ENCODE measurements at regions not wholly inside any gene's neighbourhood (a gene's known extent, or its start where the extent isn't known, plus 50 kb on each side); places are given as distances from the start of the nearest gene placed in this dataset.

DNA sequence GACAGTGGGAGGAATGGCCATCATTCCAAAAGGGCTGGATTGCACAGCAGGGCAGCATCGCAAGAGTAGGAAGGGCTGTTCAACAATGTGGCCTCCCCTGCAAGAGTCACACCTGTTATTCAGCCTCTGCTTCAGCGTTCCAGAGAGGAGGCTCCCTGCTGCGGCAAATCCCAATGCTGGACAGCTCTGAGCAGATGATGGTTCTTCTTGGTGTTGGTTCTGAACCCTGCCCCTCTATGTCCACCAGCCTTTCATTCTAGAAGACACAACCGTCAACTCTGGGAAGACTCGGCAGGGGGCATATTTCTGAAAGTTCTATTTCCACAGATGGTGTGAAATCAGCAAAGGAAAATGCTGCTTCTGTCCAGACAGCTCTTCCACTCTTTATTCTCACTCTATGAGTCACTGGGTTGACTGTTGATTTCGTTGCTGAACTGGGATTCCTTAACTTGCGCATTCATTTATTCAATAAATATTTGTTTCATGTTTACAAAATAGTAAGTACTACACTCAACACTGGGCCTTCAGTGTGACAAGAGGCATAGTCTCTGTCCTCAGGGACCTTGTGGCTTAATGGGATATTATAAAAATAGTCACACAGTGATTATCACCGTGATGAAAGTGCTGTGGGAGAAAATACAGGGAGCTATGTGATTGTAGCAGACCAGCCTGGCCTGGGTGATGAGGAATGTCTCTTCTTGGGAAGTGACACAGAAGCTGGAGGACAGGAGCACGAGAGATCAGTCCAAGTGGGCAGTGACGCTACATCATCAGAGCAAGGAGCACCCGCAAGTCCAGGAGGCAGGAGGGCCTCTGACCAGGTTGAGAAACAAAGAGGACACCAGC is 260.3 kb downstream of the SIPA1L2 start:
- CTCF ChIA-PET: no interaction called here
- DNase-seq (no peak), ATAC-seq (ENCODE audit: poor library complexity) (no peak)
- Histone ChIP-seq H3K27ac (ENCODE audit: low read depth in 1 of 2, low read length in 2 of 2) (no peak overlapping the region), H3K4me1 (ENCODE audit: insufficient read depth, low read length) (no peaks in the 10 kb centered on the region), H3K4me3 (ENCODE audit: low read length) (no peak overlapping the region), H3K9me3 (ENCODE audit: control insufficient read depth in 1 of 2, insufficient read depth in 1 of 2, low read length in 2 of 2) (no peaks in the 10 kb centered on the region), H3K27me3 (ENCODE audit: control insufficient read depth in 1 of 2, insufficient read depth in 2 of 2, low read length in 2 of 2) (no peaks in the 10 kb centered on the region), H3K36me3 (ENCODE audit: insufficient read depth, low read length) (no peaks in the 10 kb centered on the region)
- Mint-ChIP-seq H3K27me3 (no peaks in the 10 kb centered on the region), H3K36me3 (ENCODE audit: low read depth) (no peaks in the 10 kb centered on the region), H3K4me3 (no peak overlapping the region), H3K4me1 (ENCODE audit: low read depth) (no peaks in the 10 kb centered on the region), H3K27ac (no peak overlapping the region), H3K9me3 (no peaks in the 10 kb centered on the region)
- POLR2A ChIA-PET: no interaction called here
- intact Hi-C loops (cut with DNase I, micrococcal nuclease): no loop called here
- TF ChIP-seq, protein P1, sequence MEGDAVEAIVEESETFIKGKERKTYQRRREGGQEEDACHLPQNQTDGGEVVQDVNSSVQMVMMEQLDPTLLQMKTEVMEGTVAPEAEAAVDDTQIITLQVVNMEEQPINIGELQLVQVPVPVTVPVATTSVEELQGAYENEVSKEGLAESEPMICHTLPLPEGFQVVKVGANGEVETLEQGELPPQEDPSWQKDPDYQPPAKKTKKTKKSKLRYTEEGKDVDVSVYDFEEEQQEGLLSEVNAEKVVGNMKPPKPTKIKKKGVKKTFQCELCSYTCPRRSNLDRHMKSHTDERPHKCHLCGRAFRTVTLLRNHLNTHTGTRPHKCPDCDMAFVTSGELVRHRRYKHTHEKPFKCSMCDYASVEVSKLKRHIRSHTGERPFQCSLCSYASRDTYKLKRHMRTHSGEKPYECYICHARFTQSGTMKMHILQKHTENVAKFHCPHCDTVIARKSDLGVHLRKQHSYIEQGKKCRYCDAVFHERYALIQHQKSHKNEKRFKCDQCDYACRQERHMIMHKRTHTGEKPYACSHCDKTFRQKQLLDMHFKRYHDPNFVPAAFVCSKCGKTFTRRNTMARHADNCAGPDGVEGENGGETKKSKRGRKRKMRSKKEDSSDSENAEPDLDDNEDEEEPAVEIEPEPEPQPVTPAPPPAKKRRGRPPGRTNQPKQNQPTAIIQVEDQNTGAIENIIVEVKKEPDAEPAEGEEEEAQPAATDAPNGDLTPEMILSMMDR (IDR thresholded peaks at IDR 0.05): no peak

DNA sequence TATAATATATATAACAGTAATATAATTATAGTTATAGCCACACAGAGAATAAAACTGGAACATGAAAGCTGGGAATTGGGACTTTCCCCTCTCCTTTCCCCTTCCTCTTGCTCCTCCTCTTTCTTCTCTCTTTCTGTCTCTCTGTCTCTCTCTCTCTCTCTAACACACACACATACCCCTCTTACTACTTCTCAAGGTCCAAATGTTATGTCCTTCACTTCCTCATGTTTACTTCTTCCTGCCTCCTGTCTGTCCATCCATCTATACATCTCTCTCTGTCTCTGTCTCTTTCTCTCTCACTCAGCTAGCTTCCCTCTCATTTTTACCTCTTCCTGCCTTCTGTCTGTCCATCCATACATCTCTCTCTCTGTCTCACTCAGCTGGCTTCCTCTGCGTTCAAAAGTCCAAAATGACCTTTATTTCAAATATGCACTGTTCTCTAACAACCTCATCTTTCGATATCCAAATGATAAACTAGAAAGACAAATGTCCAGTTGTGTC is 261.1 kb downstream of the SIPA1L2 start:
- H3K4me3 Mint-ChIP-seq: no peak overlapping the region
- TF ChIP-seq, protein P1 (IDR thresholded peaks at IDR 0.05): no peak
- intact Hi-C loops (cut with DNase I, micrococcal nuclease): no loop called here
- ATAC-seq (ENCODE audit: poor library complexity): no peak
- no peaks in the 10 kb centered on the region for H3K27me3 ChIP-seq (ENCODE audit: control insufficient read depth in 1 of 2, insufficient read depth in 2 of 2, low read length in 2 of 2)
- POLR2A ChIA-PET: no interaction called here
- no peaks in the 10 kb centered on the region for H3K4me1 ChIP-seq (ENCODE audit: insufficient read depth, low read length)
- H3K9me3 Mint-ChIP-seq: no peaks in the 10 kb centered on the region
- no peak for DNase-seq
- H3K4me3 ChIP-seq (ENCODE audit: low read length): no peak overlapping the region
- no peaks in the 10 kb centered on the region for H3K4me1 Mint-ChIP-seq (ENCODE audit: low read depth)
- H3K9me3 ChIP-seq (ENCODE audit: control insufficient read depth in 1 of 2, insufficient read depth in 1 of 2, low read length in 2 of 2): no peaks in the 10 kb centered on the region
- H3K36me3 Mint-ChIP-seq (ENCODE audit: low read depth): no peaks in the 10 kb centered on the region
- CTCF ChIA-PET: no interaction called here
- no peaks in the 10 kb centered on the region for H3K27me3 Mint-ChIP-seq
- no peaks in the 10 kb centered on the region for H3K36me3 ChIP-seq (ENCODE audit: insufficient read depth, low read length)
- no peak overlapping the region for H3K27ac Mint-ChIP-seq
- H3K27ac ChIP-seq (ENCODE audit: low read depth in 1 of 2, low read length in 2 of 2): no peak overlapping the region

DNA sequence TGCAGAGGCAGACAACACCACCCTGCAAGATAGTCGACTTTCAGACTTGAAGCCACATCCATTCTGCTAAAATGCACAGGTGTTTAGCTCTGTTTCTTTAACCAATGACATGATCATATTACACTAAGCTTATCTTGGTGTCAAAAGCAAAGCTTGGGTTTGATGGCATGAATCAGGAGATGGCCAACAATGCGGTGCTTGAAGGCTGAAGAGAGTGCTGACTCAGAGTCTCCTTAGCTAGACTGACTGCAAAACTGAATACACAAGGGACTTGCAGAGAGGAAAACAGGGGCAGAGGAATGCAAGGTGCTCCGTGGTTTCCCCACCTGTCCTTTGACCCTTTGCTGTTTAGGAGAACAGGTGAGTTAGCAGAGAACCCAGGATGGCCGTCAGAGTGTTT is 262.6 kb downstream of the SIPA1L2 start:
- H3K4me1 ChIP-seq (ENCODE audit: insufficient read depth, low read length): no peaks in the 10 kb centered on the region
- H3K9me3 ChIP-seq (ENCODE audit: control insufficient read depth in 1 of 2, insufficient read depth in 1 of 2, low read length in 2 of 2): no peaks in the 10 kb centered on the region
- no peak for DNase-seq
- TF ChIP-seq, protein P1 (IDR thresholded peaks at IDR 0.05): no peak
- H3K4me1 Mint-ChIP-seq (ENCODE audit: low read depth): no peaks in the 10 kb centered on the region
- H3K4me3 ChIP-seq (ENCODE audit: low read length): no peak overlapping the region
- no peak overlapping the region for H3K27ac Mint-ChIP-seq
- CTCF ChIA-PET: interaction anchor here (0.9 kb wide), 1 partner anchor 62 kb away, joined by 3 read pairs; no protein-coding TSS in a partner anchor
- ATAC-seq (ENCODE audit: poor library complexity): no peak
- POLR2A ChIA-PET: no interaction called here
- no peaks in the 10 kb centered on the region for H3K27me3 Mint-ChIP-seq
- H3K36me3 Mint-ChIP-seq (ENCODE audit: low read depth): no peaks in the 10 kb centered on the region
- H3K36me3 ChIP-seq (ENCODE audit: insufficient read depth, low read length): no peaks in the 10 kb centered on the region
- H3K9me3 Mint-ChIP-seq: no peaks in the 10 kb centered on the region
- H3K27me3 ChIP-seq (ENCODE audit: control insufficient read depth in 1 of 2, insufficient read depth in 2 of 2, low read length in 2 of 2): no peaks in the 10 kb centered on the region
- intact Hi-C loops (cut with DNase I, micrococcal nuclease): no loop called here
- no peak overlapping the region for H3K27ac ChIP-seq (ENCODE audit: low read depth in 1 of 2, low read length in 2 of 2)
- no peak overlapping the region for H3K4me3 Mint-ChIP-seq
